ENCODE measurements at regions not wholly inside any gene's neighbourhood (a gene's known extent, or its start where the extent isn't known, plus 50 kb on each side); places are given as distances from the start of the nearest gene placed in this dataset.

GRCh38 chr20:55745840-55746239 is 259.5 kb downstream of the CBLN4 start:
- no peak for TF ChIP-seq ZFX (IDR thresholded peaks at IDR 0.05; ENCODE audit: borderline replicate concordance)
- TF ChIP-seq CTCF (IDR thresholded peaks at IDR 0.05) = no peak
- no peak overlapping the region for H3K27ac ChIP-seq

- TF ChIP-seq ZFX (IDR thresholded peaks at IDR 0.05; ENCODE audit: borderline replicate concordance) (no peak), CTCF (IDR thresholded peaks at IDR 0.05) (no peak)
These were observed 260.4 kb downstream of the CBLN4 start for GRCh38 chr20:55744896-55745295.

GRCh38 chr20:55741801-55742200 is 263.5 kb downstream of the CBLN4 start:
- no peak overlapping the region for H3K27ac ChIP-seq
- TF ChIP-seq CTCF (IDR thresholded peaks at IDR 0.05) (no peak), ZFX (IDR thresholded peaks at IDR 0.05; ENCODE audit: borderline replicate concordance) (no peak)

More at GRCh38 chr20:55744896-55745295, 260.4 kb downstream of the CBLN4 start:
- H3K27ac ChIP-seq = no peak overlapping the region

- no peak for TF ChIP-seq CTCF (IDR thresholded peaks at IDR 0.05)
- no peak overlapping the region for H3K27ac ChIP-seq
These were observed 265.2 kb downstream of the CBLN4 start for GRCh38 chr20:55740076-55740475.

- no peak for TF ChIP-seq CTCF (IDR thresholded peaks at IDR 0.05)
- no peak for TF ChIP-seq ZFX (IDR thresholded peaks at IDR 0.05; ENCODE audit: borderline replicate concordance)
- H3K27ac ChIP-seq = no peak overlapping the region
These were observed 275.0 kb downstream of the CBLN4 start for GRCh38 chr20:55730321-55730720.

GRCh38 chr20:55714736-55715135 is 290.6 kb downstream of the CBLN4 start:
- no peak for TF ChIP-seq ZFX (IDR thresholded peaks at IDR 0.05; ENCODE audit: borderline replicate concordance)
- no peak for TF ChIP-seq CTCF (IDR thresholded peaks at IDR 0.05)
- no peak overlapping the region for H3K27ac ChIP-seq

- no peak for TF ChIP-seq ZFX (IDR thresholded peaks at IDR 0.05; ENCODE audit: borderline replicate concordance)
- no peak for TF ChIP-seq CTCF (IDR thresholded peaks at IDR 0.05)
- H3K27ac ChIP-seq = no peak overlapping the region
These were observed 291.2 kb downstream of the CBLN4 start for GRCh38 chr20:55714082-55714481.
